HL-60 (cell line): ENCODE measurements at regions not wholly inside any gene's neighbourhood (a gene's known extent, or its start where the extent isn't known, plus 50 kb on each side); places are given as distances from the start of the nearest gene placed in this dataset.

Source experiments
- GABPA ChIP-seq: IDR thresholded peaks from 2 replicates; pipeline ENCODE4 v1.6.1; 2012; ENCODE audit warnings: low read depth
- POLR2AphosphoS5 ChIP-seq: IDR thresholded peaks from 2 replicates; pipeline ENCODE4 v1.6.1; 2012; ENCODE audit warnings: low read depth
- SPI1 ChIP-seq: IDR thresholded peaks from 2 replicates; pipeline ENCODE4 v1.6.1; 2012; ENCODE audit warnings: low read depth, mild to moderate bottlenecking, borderline replicate concordance
- TF ChIP-seq, protein P1 (sequence below): IDR thresholded peaks from one replicate; pipeline ENCODE4 v1.5.1; 2011; ENCODE audit warnings: low read length, control low read depth, inconsistent platforms; ENCODE audit not compliant: insufficient read depth
- TF ChIP-seq, protein P2 (sequence below): IDR thresholded peaks from 2 replicates; pipeline ENCODE4 v1.6.1; 2012; ENCODE audit warnings: low read depth; ENCODE audit not compliant: insufficient replicate concordance

DNA sequence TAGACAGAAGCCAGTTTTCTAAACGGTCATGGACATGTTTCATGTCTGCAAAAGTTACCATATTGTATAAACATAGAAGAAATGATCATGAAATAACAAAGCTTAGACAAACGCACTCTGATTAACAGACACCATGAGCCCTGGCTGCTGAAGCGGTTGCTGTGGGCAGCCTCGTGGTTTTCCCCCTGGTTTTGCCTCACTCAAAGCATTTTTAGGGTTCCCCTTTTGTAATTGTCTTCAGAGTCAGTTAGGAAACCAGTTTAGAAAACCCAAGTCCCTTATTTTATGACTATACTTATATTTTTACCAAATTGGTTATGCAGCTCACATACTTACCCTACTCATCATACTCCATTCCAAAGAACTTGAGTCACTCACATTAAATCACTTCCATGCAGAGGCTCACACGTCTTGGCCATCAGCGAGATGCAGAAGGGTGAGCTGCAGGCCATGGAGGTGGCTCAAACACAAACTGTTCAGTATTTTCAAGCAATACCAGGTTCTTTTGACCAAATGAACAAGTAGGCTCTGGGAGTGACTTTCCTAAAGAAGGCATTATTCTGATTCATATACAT lies 105.6 kb upstream of the SALL3 start:
- TF ChIP-seq GABPA, result no peak
- TF ChIP-seq, protein P1, sequence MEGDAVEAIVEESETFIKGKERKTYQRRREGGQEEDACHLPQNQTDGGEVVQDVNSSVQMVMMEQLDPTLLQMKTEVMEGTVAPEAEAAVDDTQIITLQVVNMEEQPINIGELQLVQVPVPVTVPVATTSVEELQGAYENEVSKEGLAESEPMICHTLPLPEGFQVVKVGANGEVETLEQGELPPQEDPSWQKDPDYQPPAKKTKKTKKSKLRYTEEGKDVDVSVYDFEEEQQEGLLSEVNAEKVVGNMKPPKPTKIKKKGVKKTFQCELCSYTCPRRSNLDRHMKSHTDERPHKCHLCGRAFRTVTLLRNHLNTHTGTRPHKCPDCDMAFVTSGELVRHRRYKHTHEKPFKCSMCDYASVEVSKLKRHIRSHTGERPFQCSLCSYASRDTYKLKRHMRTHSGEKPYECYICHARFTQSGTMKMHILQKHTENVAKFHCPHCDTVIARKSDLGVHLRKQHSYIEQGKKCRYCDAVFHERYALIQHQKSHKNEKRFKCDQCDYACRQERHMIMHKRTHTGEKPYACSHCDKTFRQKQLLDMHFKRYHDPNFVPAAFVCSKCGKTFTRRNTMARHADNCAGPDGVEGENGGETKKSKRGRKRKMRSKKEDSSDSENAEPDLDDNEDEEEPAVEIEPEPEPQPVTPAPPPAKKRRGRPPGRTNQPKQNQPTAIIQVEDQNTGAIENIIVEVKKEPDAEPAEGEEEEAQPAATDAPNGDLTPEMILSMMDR, result no peak
- TF ChIP-seq, protein P2, sequence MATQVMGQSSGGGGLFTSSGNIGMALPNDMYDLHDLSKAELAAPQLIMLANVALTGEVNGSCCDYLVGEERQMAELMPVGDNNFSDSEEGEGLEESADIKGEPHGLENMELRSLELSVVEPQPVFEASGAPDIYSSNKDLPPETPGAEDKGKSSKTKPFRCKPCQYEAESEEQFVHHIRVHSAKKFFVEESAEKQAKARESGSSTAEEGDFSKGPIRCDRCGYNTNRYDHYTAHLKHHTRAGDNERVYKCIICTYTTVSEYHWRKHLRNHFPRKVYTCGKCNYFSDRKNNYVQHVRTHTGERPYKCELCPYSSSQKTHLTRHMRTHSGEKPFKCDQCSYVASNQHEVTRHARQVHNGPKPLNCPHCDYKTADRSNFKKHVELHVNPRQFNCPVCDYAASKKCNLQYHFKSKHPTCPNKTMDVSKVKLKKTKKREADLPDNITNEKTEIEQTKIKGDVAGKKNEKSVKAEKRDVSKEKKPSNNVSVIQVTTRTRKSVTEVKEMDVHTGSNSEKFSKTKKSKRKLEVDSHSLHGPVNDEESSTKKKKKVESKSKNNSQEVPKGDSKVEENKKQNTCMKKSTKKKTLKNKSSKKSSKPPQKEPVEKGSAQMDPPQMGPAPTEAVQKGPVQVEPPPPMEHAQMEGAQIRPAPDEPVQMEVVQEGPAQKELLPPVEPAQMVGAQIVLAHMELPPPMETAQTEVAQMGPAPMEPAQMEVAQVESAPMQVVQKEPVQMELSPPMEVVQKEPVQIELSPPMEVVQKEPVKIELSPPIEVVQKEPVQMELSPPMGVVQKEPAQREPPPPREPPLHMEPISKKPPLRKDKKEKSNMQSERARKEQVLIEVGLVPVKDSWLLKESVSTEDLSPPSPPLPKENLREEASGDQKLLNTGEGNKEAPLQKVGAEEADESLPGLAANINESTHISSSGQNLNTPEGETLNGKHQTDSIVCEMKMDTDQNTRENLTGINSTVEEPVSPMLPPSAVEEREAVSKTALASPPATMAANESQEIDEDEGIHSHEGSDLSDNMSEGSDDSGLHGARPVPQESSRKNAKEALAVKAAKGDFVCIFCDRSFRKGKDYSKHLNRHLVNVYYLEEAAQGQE, result no peak
- TF ChIP-seq SPI1, result peak; percentile 87
- TF ChIP-seq POLR2AphosphoS5, result no peak
